Body of pancreas (tissue), 4 donors: ENCODE measurements at regions not wholly inside any gene's neighbourhood (a gene's known extent, or its start where the extent isn't known, plus 50 kb on each side); places are given as distances from the start of the nearest gene placed in this dataset.

Source experiments
- CTCF ChIP-seq, 7 experiments: fragments of 450-650 bp in 4 of 7; fragments of 200-600 bp in 3 of 7; sonication (generic) in 3 of 7; IDR thresholded peaks; one replicate each; pipeline ENCODE4 v1.5.1; 2016 to 2019; ENCODE audit warnings: antibody characterized with exemption in 7 of 7
- POLR2A ChIP-seq, 3 donors: fragments of 450-650 bp; IDR thresholded peaks; one replicate each; pipeline ENCODE4 v1.6.1; 2016; ENCODE audit warnings: antibody characterized with exemption in 3 of 3, mild to moderate bottlenecking in 2 of 3

- no peak for TF ChIP-seq CTCF (IDR thresholded peaks at IDR 0.05)
- TF ChIP-seq POLR2A (IDR thresholded peaks at IDR 0.05): no peak
Measured at GRCh38 chr6:40755749-40756452, 168.7 kb upstream of the LRFN2 start.
